Thyroid gland (tissue), 4 donors: ENCODE measurements at regions not wholly inside any gene's neighbourhood (a gene's known extent, or its start where the extent isn't known, plus 50 kb on each side); places are given as distances from the start of the nearest gene placed in this dataset.

Source experiments
- DNase-seq, 2 donors: peaks; one replicate each; pipeline ENCODE4 v3.0.0-alpha.2; 2019
- H3K27ac ChIP-seq, 3 donors: fragments of 200-600 bp; sonication (generic); 1 replicate in 2 of 3; 2 replicates in 1 of 3; pipeline ENCODE4 v1.5.1; 2016 to 2019; ENCODE audit warnings: mild to moderate bottlenecking in 1 of 3, moderate library complexity in 1 of 3
- H3K27me3 ChIP-seq: fragments of 200-600 bp; sonication (generic); one replicate; pipeline ENCODE4 v1.5.1; 2019
- H3K36me3 ChIP-seq, 2 donors: fragments of 200-600 bp; sonication (generic); one replicate each; pipeline ENCODE4 v1.5.1; 2016 to 2019
- H3K4me1 ChIP-seq, 2 donors: fragments of 200-600 bp; sonication (generic); one replicate each; pipeline ENCODE4 v1.5.1; 2017 to 2019
- H3K4me3 ChIP-seq, 3 donors: fragments of 200-600 bp; sonication (generic); replicated peaks in 1 of 3; 1 replicate in 2 of 3; 2 replicates in 1 of 3; pipeline ENCODE4 v1.5.1; 2016; ENCODE audit warnings: mild to moderate bottlenecking in 1 of 3
- H3K9me3 ChIP-seq: fragments of 200-600 bp; sonication (generic); one replicate; pipeline ENCODE4 v1.5.1; 2017
- CTCF ChIP-seq, 6 experiments: fragments of 200-600 bp in 3 of 6; fragments of 450-650 bp in 3 of 6; sonication (generic) in 3 of 6; IDR thresholded peaks; one replicate each; pipeline ENCODE4 v1.5.1; 2016 to 2019; ENCODE audit warnings: antibody characterized with exemption in 6 of 6, mild to moderate bottlenecking in 2 of 6, inconsistent platforms in 1 of 6, moderate library complexity in 1 of 6
- POLR2A ChIP-seq, 2 donors: fragments of 450-650 bp; IDR thresholded peaks; one replicate each; pipeline ENCODE4 v1.6.1; 2017; ENCODE audit warnings: antibody characterized with exemption in 2 of 2, mild to moderate bottlenecking in 2 of 2, moderate library complexity in 1 of 2
- whole genome bisulfite sequencing, 2 donors: methylation state at CpG; one replicate each; pipeline ENCODE4 v1.1.5; 2017; 5-methylcytosine and 5-hydroxymethylcytosine counted together
- intact Hi-C: fragments of 100-400 bp; cut with DNase I; formaldehyde crosslinking; loops from one replicate; pipeline ENCODE4 v1.15.1; 2023

GRCh38 chr1:185561629-185562028, 172.6 kb upstream of the HMCN1 start:
- Histone ChIP-seq H3K9me3 (no peaks in the 10 kb centered on the region), H3K27ac (no peak overlapping the region), H3K4me3 (no peak overlapping the region), H3K27me3 (no peaks in the 10 kb centered on the region), H3K36me3 (no peaks in the 10 kb centered on the region), H3K4me1 (no peaks in the 10 kb centered on the region)
- intact Hi-C loops = no loop called here
- TF ChIP-seq CTCF (IDR thresholded peaks at IDR 0.05) = no peak
- no peak for TF ChIP-seq POLR2A (IDR thresholded peaks at IDR 0.05)
- no peak for DNase-seq
- 77 to 79% methylated on average over 4 of the region's 4 CpGs for WGBS, 2 donors

GRCh38 chr1:185560760-185561159, 173.4 kb upstream of the HMCN1 start:
- DNase-seq = no peak
- Histone ChIP-seq H3K4me1 (no peaks in the 10 kb centered on the region), H3K36me3 (no peaks in the 10 kb centered on the region), H3K4me3 (no peak overlapping the region), H3K9me3 (no peaks in the 10 kb centered on the region), H3K27ac (no peak overlapping the region), H3K27me3 (no peaks in the 10 kb centered on the region)
- TF ChIP-seq POLR2A (IDR thresholded peaks at IDR 0.05) = no peak
- TF ChIP-seq CTCF (IDR thresholded peaks at IDR 0.05) = no peak
- intact Hi-C loops = no loop called here
- 79 to 84% methylated on average over 4 of the region's 4 CpGs for WGBS, 2 donors

GRCh38 chr1:185559684-185560331, 174.4 kb upstream of the HMCN1 start:
- Histone ChIP-seq H3K27ac (no peak overlapping the region), H3K27me3 (no peaks in the 10 kb centered on the region), H3K9me3 (no peaks in the 10 kb centered on the region), H3K36me3 (no peaks in the 10 kb centered on the region), H3K4me3 (no peak overlapping the region), H3K4me1 (no peaks in the 10 kb centered on the region)
- intact Hi-C loops = no loop called here
- TF ChIP-seq CTCF (IDR thresholded peaks at IDR 0.05) (peak in 3 of 6 experiments; percentile 21 to 42 (median 23)), POLR2A (IDR thresholded peaks at IDR 0.05) (no peak)
- WGBS, 2 donors = 84 to 88% methylated on average over 3 of the region's 3 CpGs
- DNase-seq = peak; percentile 27 to 46

- TF ChIP-seq CTCF (IDR thresholded peaks at IDR 0.05) = no peak
- TF ChIP-seq POLR2A (IDR thresholded peaks at IDR 0.05) = no peak
- WGBS, 2 donors = 97 to 100% methylated on average over 1 of the region's 1 CpG
- no peak overlapping the region for H3K27ac ChIP-seq
Observed at GRCh38 chr1:185559151-185559550, 175.0 kb upstream of the HMCN1 start.

GRCh38 chr1:185556561-185556960, 177.6 kb upstream of the HMCN1 start:
- WGBS, 2 donors = 50 to 52% methylated on average over 1 of the region's 1 CpG
- Histone ChIP-seq H3K9me3 (no peaks in the 10 kb centered on the region), H3K4me3 (no peak overlapping the region), H3K27ac (no peak overlapping the region), H3K27me3 (no peaks in the 10 kb centered on the region), H3K36me3 (no peaks in the 10 kb centered on the region), H3K4me1 (no peaks in the 10 kb centered on the region)
- intact Hi-C loops = no loop called here
- no peak for DNase-seq
- TF ChIP-seq CTCF (IDR thresholded peaks at IDR 0.05) (no peak), POLR2A (IDR thresholded peaks at IDR 0.05) (no peak)

More at GRCh38 chr1:185559151-185559550, 175.0 kb upstream of the HMCN1 start:
- intact Hi-C loops = no loop called here
- Histone ChIP-seq H3K9me3 (no peaks in the 10 kb centered on the region), H3K36me3 (no peaks in the 10 kb centered on the region), H3K4me1 (no peaks in the 10 kb centered on the region), H3K4me3 (no peak overlapping the region), H3K27me3 (no peaks in the 10 kb centered on the region)
- DNase-seq = no peak
